ENCODE measurements at regions not wholly inside any gene's neighbourhood (a gene's known extent, or its start where the extent isn't known, plus 50 kb on each side); places are given as distances from the start of the nearest gene placed in this dataset.

DNA sequence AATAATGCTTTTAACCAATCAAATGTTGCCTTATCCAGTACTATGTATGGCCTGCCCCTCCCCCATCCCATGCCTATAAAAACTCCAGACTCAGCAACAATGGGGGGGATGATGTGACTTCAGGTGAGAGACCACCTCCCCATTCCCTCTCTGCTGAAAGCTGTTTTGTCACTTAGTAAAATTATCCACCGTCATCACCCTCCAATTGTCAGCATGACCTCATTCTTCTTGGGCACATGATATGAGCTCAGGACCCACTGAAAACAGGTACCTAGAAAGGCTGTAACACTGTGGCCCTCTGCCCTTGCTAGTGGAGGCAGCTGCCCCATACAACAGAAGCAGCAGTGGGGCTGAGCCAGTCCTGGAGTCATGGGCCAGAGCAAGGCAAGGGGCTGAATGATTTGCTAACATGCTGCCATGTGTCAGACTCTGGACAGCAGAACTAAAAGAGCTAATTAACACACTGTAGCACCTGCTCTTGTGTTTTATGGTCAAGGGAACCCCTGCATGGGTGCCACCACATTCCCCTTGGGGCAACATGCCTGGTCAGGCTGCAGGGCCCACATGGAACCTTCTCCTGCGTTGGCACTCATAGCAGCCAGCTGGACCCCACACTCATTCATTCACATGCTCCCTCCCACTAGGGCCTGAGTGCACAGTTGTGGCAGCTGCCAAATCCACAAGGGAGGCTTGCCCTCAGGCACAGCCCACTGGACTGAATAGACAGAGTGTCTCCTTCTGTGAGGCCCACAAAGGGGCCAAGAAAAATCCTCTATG is 722.2 kb upstream of the PCDH20 start:
- Histone ChIP-seq H4K91ac (ENCODE audit: insufficient read length, low read depth, low read length) (no peak overlapping the region), H3K23me2 (ENCODE audit: insufficient read length, low read depth, low read length, poor library complexity, severe bottlenecking) (no peaks in the 10 kb centered on the region), H2AFZ (ENCODE audit: low read length) (no peak overlapping the region), H3K4me2 (ENCODE audit: insufficient read depth, insufficient read length, low read length) (no peak overlapping the region), H3K23ac (ENCODE audit: insufficient read length, low read depth, low read length) (no peak overlapping the region), H3K79me1 (ENCODE audit: insufficient read depth, low read depth, low read length, poor library complexity, severe bottlenecking) (no peaks in the 10 kb centered on the region), H3K27ac (ENCODE audit: insufficient read length, low read depth, low read length) (no peak overlapping the region), H3K79me2 (ENCODE audit: insufficient read depth, low read length) (no peaks in the 10 kb centered on the region), H3K18ac (ENCODE audit: insufficient read length, low read depth, low read length) (no peak overlapping the region), H2BK20ac (ENCODE audit: low read depth, low read length, poor library complexity, severe bottlenecking) (no peak overlapping the region), H4K5ac (ENCODE audit: insufficient read length, low read depth, low read length) (no peak overlapping the region), H2BK12ac (ENCODE audit: insufficient read length, low read depth, low read length) (no peak overlapping the region), H4K20me1 (ENCODE audit: control insufficient read depth, insufficient read depth, insufficient read length) (no peaks in the 10 kb centered on the region), H3K9ac (ENCODE audit: extremely low read depth, insufficient read length, low read length) (no peak overlapping the region), H4K8ac (replicated peaks; ENCODE audit: insufficient read length, low read depth, low read length) (no peak overlapping the region), H3K56ac (ENCODE audit: insufficient read length, low read depth, low read length) (no peak overlapping the region), H2BK120ac (ENCODE audit: low read depth, low read length, poor library complexity, severe bottlenecking) (no peak overlapping the region), H3K14ac (ENCODE audit: insufficient read depth, low read length) (no peak overlapping the region), H3K27me3 (ENCODE audit: insufficient read depth, low read length) (no peaks in the 10 kb centered on the region), H2BK5ac (ENCODE audit: insufficient read length, low read length) (no peak overlapping the region), H2AK5ac (ENCODE audit: insufficient read length, low read length) (no peak overlapping the region), H3T11ph (ENCODE audit: low read length) (no peak overlapping the region), H3K4ac (ENCODE audit: low read depth, low read length) (no peak overlapping the region), H3K4me1 (ENCODE audit: insufficient read depth, low read length) (no peaks in the 10 kb centered on the region), H2BK15ac (ENCODE audit: low read depth, low read length) (no peak overlapping the region), H3K9me3 (ENCODE audit: control insufficient read depth, low read depth, low read length) (no peaks in the 10 kb centered on the region)
- H3K27me3 Mint-ChIP-seq (ENCODE audit: low read depth): no peaks in the 10 kb centered on the region; the same call in 1 of the 2 replicates
- no peak for DNase-seq
- H3K36me3 Mint-ChIP-seq (ENCODE audit: insufficient read depth in 1 of 3, low read depth in 3 of 3): peaks cover 0 to 13% (median 5%) of the 10 kb centered on the region in 3 experiments; a peak in 5 of 7 replicates
- H3K9me3 Mint-ChIP-seq: peaks cover 5 to 17% of the 10 kb centered on the region in 2 experiments
- H3K4me1 Mint-ChIP-seq: no peaks in the 10 kb centered on the region
- H3K4me3 Mint-ChIP-seq: no peak overlapping the region
- no CpG with 5 or more reads among the region's 2 CpGs for WGBS (ENCODE audit: extremely low coverage, insufficient read length, low lambda C conversion rate)
- TF ChIP-seq, protein P1, sequence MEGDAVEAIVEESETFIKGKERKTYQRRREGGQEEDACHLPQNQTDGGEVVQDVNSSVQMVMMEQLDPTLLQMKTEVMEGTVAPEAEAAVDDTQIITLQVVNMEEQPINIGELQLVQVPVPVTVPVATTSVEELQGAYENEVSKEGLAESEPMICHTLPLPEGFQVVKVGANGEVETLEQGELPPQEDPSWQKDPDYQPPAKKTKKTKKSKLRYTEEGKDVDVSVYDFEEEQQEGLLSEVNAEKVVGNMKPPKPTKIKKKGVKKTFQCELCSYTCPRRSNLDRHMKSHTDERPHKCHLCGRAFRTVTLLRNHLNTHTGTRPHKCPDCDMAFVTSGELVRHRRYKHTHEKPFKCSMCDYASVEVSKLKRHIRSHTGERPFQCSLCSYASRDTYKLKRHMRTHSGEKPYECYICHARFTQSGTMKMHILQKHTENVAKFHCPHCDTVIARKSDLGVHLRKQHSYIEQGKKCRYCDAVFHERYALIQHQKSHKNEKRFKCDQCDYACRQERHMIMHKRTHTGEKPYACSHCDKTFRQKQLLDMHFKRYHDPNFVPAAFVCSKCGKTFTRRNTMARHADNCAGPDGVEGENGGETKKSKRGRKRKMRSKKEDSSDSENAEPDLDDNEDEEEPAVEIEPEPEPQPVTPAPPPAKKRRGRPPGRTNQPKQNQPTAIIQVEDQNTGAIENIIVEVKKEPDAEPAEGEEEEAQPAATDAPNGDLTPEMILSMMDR (conservative IDR thresholded peaks at IDR 0.05): no peak
- H3K27ac Mint-ChIP-seq: no peak overlapping the region
